Stimulated activated CD4-positive, alpha-beta T cell treated with anti-CD3 and anti-CD28 coated beads, Interleukin-4, amount 100 ng/mL, for 1 hour (primary cell): ENCODE measurements at regions not wholly inside any gene's neighbourhood (a gene's known extent, or its start where the extent isn't known, plus 50 kb on each side); places are given as distances from the start of the nearest gene placed in this dataset.

ENCODE experiments used
- DNase-seq: peaks from one replicate; pipeline ENCODE4 v3.0.0-alpha.2; 2020

DNA sequence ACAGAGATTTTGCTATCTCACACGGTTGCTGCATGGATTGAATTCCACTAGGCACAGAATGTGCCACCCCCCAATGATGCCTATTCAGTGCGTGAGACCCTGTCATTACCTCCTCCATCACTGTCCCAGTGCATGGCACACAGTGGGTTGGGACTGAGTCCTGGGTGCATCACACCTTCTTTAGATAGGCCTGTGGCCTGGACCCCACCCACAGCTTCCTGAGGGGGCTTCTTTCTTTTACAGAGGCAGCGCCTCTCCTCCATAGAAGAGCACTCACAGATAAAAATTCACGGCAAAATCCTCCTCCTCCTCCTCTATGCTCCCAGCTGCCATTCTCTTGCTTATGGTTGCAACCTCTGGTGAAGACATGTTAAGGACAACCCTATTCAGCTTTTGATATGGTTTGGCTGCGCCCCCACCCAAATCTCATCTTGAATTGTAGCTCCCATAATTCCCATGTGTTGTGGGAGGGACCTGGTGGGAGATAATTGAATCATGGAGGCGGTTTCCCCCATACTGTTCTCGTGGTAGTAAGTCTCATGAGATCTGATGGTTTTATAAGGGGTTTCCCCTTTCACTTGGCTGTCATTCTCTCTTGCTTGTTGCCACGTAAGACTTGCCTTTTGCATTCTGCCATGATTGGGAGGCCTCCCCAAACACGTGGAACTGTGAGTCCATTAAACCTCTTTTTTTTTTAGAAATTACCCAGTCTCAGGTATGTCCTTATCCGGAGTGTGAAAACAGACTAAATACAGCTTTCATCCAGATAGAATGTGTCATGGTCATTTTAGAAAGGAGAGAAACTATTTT, 147.6 kb downstream of the KLF13 start:
- no peak for DNase-seq

DNA sequence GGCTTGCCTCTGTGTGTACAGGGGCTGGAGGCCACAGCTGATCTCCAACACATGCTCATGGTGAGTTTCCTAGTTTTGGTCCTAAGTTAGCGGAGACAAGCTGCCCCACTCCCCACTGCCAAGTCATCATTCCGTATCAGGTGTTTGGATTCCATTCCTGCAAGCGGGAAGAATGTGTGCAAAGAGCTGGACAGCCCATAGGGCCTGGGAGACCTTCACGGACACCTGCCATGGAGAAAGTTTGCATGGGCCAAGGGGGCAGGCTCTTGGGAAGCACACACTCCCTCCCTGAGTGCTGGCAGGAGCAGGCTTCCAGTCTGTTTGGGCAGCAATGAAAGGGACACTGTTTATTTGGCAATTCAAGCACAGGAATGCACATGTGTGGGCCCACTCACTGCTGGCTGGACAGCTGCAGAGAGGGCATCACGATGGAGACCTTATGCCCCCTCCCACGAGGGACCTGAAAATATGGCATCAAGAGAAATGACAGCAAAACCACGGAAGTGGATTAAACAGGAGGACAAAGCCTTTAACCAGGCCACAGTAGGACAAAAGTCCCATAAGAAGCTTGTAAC, 149.7 kb downstream of the KLF13 start:
- DNase-seq: no peak

DNA sequence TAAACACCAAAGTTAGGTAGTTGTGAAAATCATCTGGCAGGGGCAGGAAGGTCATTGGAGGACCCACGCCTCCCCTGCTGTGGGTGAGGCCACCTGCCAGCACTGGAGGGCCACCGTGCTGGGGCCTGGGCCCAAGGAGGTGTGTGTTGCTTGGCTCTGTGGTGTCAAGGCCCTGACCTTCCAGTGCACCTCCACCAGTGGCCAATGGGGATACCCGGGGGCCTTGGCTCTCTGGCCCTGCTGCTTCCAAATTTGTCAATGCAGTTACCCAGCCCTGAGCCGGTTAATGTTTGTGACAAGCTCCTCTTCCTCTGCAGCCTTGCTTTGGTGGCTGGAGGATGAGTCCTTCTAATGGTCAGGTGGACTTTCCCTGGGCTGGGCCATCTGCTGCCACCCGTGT, 150.2 kb downstream of the KLF13 start:
- DNase-seq: no peak

DNA sequence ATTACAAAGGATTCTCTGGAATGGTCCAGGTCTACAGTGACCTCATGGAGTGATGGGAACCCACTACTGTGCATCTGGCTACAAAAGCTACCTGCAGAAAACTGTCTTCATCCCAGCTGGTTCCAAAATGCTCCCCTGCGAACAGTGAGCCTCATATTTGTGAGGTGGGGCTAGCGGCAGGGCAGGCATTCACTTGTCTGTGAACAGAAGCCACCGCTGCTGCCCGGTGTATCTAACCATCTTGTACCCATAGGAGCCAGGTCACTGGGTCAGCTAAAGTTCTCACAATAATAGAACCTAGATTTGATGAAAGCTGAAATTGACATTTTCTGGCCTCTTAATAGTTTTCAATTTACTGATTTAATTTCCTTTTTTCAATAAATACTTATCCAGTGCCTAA, 150.7 kb downstream of the KLF13 start:
- no peak for DNase-seq

DNA sequence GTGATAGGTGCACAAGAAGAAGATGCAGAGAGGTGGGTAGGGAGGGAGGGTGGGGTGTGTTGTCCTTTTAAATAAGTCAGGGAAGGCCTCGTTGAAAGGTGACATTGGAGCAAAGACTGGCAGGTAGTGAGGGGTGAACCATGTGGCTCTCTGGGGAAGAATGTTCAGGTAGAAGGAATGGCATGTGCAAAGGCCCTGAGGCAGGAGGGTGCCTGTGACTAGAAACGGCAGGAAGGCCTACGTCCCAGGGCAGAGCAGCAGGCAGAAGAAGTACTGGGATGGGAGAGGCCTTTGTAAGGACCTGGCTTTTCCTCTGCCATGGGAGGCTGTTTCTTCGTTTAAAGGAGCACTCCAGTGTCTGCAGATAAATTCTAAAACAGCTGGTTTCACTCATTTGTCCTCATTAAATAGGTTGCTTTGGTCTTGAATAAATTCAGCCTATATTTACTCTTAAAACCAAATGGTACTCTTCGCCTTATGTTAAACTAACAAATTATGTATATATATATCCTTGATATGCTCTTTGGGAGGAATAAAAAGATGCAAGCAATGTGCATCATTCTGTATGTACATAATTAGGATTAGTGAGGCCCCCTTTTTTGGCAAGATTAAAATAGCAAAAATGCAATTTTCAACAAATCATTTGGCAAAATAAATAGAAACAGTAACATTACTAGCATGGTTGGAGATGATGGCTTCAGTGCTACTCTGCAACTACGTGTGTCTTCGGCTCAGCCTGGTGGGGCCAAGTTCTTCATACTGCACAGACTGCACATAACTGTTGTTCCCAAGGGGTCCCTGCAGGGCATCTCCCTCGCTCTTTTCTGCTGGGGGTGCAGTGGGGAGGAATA, 151.4 kb downstream of the KLF13 start:
- DNase-seq: no peak

DNA sequence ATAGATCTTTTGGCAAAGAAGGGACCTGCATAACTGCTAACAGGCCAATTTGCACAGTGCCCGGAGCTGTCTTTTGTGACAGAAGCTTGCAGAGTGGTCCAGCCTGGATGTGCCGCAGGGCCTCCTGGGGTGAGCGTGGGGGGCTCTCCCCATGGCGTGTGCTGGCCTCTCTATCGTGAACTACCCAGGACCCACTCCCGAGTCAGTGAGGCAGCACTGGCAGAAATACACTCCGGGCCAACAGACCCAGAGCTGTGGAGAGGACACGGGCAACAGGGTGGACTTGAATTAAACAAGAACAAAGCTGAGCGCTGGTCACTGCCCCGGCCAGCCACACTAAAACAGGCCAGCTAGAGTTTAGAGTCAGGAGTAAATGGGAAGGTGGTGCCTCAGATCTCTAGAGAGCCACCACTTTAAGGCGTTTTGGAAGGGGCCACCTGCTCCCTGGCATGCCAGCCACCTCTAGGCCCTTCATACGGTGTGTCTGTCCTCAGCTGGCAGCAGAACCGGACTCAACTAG, 152.1 kb downstream of the KLF13 start:
- no peak for DNase-seq

DNA sequence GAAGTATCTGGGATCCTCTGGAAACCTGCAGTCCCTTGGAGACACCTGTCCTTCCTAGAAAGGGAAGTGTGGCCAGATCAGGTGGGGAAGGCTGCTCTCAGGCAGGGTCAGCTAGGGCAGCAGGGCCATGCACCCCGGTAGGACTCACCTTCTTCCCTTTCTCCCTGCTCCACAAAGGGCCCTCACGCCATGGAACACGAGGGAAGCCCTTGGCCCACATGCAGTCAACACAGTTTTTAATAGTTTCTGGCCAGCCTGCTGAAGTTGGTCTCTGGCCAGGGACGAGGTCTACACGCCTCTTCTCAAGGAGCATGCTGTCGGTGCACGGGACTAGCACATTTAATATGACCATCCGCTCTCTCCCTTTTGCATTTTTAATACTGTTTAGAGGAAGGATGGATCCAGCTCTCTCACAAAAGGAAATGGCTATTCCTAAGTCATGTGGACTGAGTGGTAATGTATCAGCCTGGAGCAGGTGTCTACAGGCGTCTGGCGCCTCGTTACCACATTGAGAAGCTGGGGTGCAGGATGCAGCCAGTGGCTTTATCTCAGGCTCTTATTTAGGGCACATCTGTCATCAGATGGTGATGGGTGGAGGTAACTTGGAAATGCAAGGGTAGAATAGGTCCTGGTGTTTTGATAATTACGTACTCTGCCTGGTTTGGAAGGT, 153.9 kb downstream of the KLF13 start:
- no peak for DNase-seq

DNA sequence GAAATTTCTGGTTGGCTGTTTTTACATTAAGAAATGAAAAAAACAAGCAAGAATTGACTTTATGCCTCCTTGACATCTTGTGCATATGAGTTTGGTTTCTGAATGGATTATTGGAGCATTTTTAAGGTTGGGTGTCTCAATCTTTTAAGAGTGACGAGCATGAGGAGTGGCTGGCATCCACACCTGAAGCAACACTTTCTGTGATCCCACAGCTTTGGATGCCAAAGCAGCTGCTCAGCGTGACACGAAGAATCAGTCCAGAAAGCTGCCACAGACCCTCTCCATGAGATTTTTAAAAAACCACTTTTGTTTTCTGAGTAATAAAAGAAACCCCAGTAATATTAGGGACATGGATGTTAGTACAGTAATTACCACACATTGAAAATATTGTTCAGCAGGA, 154.5 kb downstream of the KLF13 start:
- DNase-seq: no peak

DNA sequence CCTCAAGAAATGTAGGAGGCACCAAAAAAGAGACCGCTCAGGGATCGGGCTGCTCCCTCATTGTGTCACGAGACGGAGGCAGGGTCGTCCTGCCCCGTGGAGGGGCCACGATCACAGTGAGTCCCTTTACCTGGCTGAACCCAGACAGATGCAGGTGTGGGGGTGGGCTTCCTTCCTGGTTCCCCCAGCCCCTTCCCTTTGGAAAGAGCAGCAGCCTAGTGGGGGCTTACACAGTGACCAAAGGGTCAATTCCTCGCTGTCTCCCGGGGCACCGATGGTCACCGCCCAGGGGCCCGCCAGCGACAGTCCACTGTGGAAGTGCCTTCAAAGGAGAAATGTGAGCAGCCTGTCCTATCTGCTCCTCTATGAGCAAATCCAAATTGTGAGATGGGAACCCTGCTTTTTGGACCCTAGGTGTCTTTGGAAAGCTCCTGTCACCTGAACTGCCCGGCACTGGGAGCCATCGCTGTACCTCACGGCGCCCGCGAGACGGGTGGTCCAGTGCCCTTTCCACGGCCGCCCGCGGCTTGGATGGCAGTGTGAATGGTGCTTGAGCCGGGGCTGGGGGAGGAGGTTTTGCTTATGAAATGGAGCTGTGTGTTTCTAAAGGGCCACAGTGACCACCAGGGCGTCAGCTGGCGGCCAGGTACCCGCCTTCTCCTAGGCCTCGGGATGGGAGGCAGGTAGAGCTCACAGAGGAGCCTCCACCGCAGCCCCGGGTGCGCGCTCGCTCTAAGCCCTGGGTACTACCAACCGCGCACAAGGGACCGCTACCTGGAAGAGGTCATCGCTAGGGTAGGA, 155.7 kb downstream of the KLF13 start:
- no peak for DNase-seq

DNA sequence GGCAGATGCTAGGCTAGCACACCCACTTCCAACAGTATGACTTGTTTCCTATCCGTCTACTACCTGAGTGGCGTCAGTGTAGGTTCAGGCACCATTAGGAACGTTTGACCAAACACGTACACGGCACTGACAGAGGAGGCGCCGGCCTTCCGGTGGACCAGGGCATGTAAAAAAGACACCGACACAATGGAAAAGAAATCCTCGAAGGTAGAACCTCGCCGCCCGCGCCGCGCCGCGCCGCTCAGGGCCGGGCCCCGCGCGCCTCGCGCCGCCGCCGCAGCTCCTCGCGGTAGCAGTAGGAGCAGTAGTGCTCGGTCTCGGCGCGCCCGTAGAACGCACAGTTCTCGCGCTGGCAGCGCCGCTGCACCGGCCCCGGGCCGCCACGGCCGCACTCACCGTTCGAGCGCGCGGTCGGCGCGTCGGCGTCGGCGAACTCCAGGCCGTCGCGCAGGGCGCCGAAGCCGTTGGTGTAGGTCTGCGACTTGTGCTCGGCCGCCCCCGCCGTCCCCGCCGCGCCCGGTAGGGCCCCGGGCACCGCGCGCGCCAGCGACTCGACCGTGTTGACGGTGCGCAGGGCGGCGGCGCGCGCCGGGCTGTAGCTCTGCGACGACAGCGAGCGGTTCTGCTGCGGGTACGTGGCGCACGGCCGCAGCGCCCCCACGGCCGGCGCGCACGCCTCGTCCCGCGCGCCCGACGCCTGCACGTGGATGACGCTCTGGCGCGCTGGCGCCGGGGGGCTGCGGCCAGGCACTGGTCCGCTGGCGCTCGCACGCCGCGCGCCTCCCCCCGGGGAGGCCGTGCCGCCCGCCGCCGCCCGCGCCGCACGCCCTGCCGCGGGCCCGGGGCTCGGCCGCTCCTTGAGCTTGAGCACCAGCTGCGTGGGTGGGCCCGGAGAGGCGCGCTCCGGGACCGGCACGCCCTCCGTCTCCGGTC, 156.7 kb downstream of the KLF13 start:
- DNase-seq: peak; percentile 58

DNA sequence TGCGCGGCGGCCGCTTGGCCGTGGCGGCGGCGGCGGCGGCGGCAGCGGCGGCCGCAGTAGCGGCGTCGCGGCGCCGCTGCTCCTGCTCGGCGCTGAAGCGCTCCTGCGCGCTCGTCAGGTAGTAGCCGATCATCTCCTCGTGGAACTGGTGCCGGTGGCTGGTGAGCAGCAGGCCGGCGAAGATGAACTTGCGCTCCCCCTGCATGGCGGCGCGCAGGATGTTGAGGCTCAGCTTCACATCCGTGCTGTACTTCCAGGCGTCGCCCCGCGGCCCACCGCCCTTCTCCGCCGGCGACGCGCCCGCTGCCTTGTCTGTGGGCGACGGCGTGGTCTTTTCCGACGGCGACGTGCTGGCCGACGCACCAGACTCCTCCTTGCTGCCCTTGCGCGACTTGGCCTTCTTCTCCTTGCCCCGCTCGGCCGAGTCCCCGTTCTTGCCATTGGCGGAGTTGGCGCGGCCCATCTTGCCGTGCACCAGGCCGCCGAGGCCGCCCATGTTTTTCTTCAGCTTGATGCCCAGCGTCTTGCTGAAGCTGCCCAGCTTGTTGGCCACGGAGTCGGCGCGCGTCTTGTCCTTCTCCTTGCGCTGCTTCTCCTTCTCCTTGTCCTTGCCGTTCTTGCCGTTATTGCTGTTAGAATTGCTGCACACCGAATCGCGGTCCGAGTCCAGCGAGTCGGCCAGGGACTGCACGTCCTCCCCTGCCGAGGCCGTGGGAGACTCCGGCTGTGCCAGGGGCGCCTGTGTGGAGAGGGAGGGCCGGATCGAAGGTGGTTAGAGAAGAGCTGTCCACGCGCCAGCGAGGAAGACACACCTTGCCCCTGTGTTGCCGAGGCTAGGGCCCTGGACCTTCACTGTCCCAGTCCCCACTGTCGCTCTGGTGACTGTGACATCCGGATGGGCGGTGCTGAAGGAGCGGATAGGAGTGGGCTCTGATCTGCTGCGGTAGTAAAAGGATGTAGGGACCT, 157.6 kb downstream of the KLF13 start:
- DNase-seq: no peak

DNA sequence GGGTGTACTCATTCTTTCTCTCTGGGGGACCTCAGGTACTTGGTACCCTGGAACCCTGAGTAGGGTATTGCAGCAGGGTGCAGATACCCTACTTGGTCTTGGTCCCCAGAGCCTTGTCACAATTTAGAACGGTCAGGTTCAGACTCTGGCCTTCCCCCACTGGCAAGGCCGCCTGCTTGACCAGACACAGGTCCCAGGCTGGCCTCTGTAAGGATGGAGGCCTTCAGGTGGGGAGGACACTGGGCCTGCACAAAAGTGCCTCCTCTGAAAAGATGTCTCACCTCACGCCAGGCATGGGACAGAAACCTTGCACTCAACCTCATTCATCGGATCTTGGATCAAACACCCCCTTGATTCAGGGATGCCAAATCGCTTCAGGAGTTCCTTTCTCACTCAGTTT, 158.4 kb downstream of the KLF13 start:
- DNase-seq: no peak

DNA sequence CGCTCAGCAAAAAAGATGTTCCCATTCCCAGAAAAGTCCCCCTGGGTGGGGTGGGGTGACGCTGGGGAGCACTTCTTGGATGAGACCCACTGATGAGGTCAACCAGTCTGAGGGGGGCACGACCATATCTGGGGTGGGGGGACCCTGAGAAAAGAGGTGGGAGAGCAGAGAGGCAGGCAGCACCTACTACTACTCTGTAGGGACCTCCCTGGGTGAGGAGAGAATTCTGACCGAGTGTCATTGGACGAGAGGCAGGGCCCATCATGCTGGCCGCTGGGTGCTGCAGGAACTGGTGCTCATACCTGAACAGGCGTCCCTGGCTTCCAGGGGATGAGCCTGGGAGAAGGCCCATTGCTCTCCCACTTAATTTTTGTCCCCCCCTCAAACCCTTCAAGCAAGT, 158.8 kb downstream of the KLF13 start:
- no peak for DNase-seq

DNA sequence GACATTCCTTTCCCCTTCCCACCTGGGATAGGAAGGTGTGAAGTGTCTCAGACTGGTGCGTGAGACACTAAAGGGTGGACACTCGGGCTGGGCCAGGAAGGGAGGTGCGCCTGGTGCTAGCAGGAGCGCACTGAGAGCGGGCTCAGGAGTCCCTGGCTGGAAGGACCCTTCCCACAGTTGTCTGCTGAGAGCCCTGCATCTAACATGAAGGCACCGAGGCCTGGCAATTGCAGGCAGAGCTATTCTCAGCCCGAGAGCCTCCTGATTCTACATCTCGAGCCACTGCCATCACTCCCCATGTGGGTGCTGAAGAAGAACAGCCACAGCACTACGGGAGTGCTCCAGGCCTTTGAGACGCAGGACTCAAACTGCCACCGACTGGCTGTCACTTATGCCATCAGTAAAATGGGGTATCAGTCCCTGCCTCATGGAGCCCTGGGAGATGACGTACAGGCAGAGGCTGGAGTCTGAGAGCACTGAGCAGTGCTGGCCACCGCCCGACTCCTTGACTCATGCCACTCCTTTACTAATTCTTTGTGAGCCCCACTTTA, 159.4 kb downstream of the KLF13 start:
- DNase-seq: no peak

DNA sequence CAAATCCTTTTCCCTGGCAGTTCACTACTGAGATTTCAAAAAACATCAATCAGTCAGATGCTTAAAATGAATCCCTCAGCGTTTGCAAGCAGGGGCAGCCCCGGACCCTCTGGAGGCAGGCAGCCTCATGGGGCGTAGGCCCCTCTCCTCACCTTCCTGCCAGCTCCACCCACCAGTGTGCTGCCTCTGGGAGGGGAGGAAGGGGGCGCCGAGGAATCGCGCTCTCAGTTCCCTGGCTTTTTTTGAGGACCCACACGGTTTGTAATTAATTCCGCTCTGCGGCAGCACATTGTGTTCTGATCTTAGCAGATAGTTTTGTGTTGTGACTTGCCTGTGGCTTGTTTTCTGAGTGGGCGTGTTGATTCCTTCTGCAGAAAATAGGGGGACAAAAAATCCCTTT, 159.9 kb downstream of the KLF13 start:
- DNase-seq: no peak

DNA sequence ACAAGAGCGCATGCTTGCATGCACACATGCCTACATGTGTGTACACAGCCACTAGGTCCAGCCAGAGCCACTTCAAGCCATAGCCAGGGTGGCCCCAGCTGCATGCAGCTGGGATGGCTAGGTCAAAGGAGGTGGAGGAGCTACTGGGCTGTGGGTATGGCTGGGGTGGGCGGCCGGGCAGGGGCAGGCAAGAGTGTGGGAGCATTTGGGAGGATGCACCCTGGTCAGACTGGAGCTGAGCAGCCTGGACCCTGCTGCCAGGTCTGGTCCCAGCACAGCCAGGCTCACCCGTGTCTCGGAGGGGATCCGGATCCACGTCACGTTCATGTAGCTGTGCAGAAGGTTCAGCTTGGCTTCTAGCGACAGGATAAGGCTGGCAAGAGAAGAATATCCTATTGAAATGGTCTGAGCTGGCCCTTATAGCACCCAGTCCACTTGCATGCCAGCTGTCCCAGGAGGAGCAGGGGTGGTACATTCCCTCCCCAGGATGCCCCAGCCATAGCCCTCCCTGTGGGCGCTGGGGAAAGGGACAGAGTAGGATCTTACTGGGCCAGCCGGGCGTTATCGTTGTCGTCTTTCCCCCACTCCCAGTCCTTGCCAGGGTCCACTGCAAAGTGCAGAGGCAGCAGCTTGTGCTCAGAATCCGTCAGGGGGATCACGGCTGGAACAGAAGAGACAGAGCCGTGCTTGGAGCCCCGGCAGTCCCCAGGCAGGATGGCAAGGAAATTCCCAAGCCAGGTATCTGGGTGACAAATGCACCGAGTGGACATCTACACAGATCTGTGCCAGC, 160.5 kb downstream of the KLF13 start:
- no peak for DNase-seq

DNA sequence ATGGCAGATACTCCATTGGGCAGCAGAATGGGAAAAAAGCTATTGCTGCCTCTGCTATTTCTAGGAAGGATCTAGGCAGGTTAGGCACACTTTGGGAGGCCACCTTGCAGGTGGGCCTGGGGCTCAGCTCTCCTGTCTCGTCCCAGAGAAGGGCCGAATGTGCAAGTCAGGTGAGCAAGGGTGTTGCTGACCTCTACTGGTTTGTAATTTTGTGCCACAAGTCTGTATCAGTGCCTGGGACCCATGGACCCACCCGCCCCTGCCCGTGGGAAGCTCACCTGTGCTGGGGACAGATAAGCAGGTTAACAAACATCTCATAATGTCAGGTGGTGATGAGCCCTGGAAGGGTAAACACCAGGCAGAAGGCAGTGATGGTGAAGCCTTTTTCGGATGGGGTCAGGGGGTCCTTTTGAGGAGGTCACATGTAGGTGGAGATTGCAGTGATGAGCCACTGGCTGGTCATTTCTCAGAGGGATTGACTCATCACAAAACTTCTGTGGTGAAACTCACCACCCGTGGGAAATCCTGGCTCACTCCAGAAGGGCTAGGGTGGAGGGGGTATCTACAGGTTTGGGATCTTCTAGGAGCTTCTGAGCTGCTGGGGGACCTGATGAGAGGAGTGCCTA, 161.3 kb downstream of the KLF13 start:
- no peak for DNase-seq
